COLO668 (cell line): ENCODE measurements at regions not wholly inside any gene's neighbourhood (a gene's known extent, or its start where the extent isn't known, plus 50 kb on each side); places are given as distances from the start of the nearest gene placed in this dataset.

Experiments used
- DNase-seq: peaks from one replicate; lab custom pipeline; 2025; ENCODE audit not compliant: unreplicated experiment; lab: John Stamatoyannopoulos, UW

GRCh38 chr10:55400075-55400849 lies 599.2 kb upstream of the PCDH15 start:
- no peak for DNase-seq

- no peak for DNase-seq
These were observed 597.5 kb upstream of the PCDH15 start for GRCh38 chr10:55398497-55398882.

GRCh38 chr10:55397777-55398496 lies 596.9 kb upstream of the PCDH15 start:
- DNase-seq = no peak

- no peak for DNase-seq
These were observed 577.2 kb upstream of the PCDH15 start for GRCh38 chr10:55378196-55378595.

- no peak for DNase-seq
These were observed 573.9 kb upstream of the PCDH15 start for GRCh38 chr10:55374917-55375316.

- no peak for DNase-seq
These were observed 573.0 kb upstream of the PCDH15 start for GRCh38 chr10:55374060-55374459.

GRCh38 chr10:55369670-55370420 lies 568.8 kb upstream of the PCDH15 start:
- DNase-seq = no peak

- no peak for DNase-seq
These were observed 567.4 kb upstream of the PCDH15 start for GRCh38 chr10:55368467-55368866.

- no peak for DNase-seq
These were observed 566.5 kb upstream of the PCDH15 start for GRCh38 chr10:55367555-55367954.

GRCh38 chr10:55358539-55358938 lies 557.5 kb upstream of the PCDH15 start:
- no peak for DNase-seq

- no peak for DNase-seq
These were observed 552.4 kb upstream of the PCDH15 start for GRCh38 chr10:55353414-55353813.

- no peak for DNase-seq
These were observed 550.4 kb upstream of the PCDH15 start for GRCh38 chr10:55351431-55351830.

- DNase-seq = no peak
These were observed 547.5 kb upstream of the PCDH15 start for GRCh38 chr10:55348534-55348933.

- DNase-seq = no peak
These were observed 529.5 kb upstream of the PCDH15 start for GRCh38 chr10:55330486-55330885.

- no peak for DNase-seq
These were observed 528.8 kb upstream of the PCDH15 start for GRCh38 chr10:55329796-55330195.

- no peak for DNase-seq
These were observed 519.2 kb upstream of the PCDH15 start for GRCh38 chr10:55320187-55320700.

GRCh38 chr10:55311848-55312635 lies 511.0 kb upstream of the PCDH15 start:
- no peak for DNase-seq

- no peak for DNase-seq
These were observed 509.1 kb upstream of the PCDH15 start for GRCh38 chr10:55310143-55310542.

- DNase-seq = no peak
These were observed 504.3 kb upstream of the PCDH15 start for GRCh38 chr10:55305285-55305684.

GRCh38 chr10:55287346-55287745 lies 486.3 kb upstream of the PCDH15 start:
- no peak for DNase-seq

GRCh38 chr10:55283031-55283430 lies 482.0 kb upstream of the PCDH15 start:
- no peak for DNase-seq
